Stomach (tissue), 4 donors: ENCODE measurements at regions not wholly inside any gene's neighbourhood (a gene's known extent, or its start where the extent isn't known, plus 50 kb on each side); places are given as distances from the start of the nearest gene placed in this dataset.

Experiments used
- EP300 ChIP-seq: sonication (generic); formaldehyde crosslinking; IDR thresholded peaks from one replicate; pipeline ENCODE4 v1.6.1; 2017; ENCODE audit warnings: antibody characterized with exemption
- POLR2A ChIP-seq, 4 donors: fragments of 450-650 bp; IDR thresholded peaks; one replicate each; pipeline ENCODE4 v1.6.1; 2016; ENCODE audit warnings: antibody characterized with exemption in 4 of 4, control low read depth in 2 of 4, mild to moderate bottlenecking in 1 of 4, moderate library complexity in 1 of 4
- TF ChIP-seq, protein P1 (sequence below), 7 experiments: fragments of 450-650 bp in 4 of 7; fragments of 200-600 bp in 3 of 7; sonication (generic) in 3 of 7; IDR thresholded peaks; one replicate each; pipeline ENCODE4 v1.5.1; 2016 to 2019; ENCODE audit warnings: antibody characterized with exemption in 7 of 7, control low read depth in 2 of 7, mild to moderate bottlenecking in 1 of 7

DNA sequence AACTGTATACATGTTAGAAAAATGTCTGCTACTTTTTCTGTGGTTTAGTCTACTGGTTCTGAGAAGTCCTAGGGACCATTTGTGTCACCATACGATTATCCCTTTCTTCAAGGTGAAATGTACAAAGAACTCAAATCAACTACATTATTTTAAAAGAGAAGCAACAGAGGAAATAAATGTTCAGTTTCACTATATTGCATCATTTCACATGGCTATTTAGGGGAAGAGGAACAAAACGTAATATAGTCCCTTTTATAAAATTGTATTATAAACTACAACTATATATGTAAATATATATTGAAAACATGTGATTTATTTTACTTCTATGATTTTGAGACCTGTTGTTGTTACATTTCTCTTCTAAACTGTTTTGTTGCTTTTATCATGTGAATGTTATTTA, 1308.0 kb downstream of the EPHA7 start:
- TF ChIP-seq, protein P1, sequence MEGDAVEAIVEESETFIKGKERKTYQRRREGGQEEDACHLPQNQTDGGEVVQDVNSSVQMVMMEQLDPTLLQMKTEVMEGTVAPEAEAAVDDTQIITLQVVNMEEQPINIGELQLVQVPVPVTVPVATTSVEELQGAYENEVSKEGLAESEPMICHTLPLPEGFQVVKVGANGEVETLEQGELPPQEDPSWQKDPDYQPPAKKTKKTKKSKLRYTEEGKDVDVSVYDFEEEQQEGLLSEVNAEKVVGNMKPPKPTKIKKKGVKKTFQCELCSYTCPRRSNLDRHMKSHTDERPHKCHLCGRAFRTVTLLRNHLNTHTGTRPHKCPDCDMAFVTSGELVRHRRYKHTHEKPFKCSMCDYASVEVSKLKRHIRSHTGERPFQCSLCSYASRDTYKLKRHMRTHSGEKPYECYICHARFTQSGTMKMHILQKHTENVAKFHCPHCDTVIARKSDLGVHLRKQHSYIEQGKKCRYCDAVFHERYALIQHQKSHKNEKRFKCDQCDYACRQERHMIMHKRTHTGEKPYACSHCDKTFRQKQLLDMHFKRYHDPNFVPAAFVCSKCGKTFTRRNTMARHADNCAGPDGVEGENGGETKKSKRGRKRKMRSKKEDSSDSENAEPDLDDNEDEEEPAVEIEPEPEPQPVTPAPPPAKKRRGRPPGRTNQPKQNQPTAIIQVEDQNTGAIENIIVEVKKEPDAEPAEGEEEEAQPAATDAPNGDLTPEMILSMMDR (IDR thresholded peaks at IDR 0.05), result no peak
- TF ChIP-seq EP300 (no peak), POLR2A (IDR thresholded peaks at IDR 0.05) (no peak)
